ENCODE measurements at regions not wholly inside any gene's neighbourhood (a gene's known extent, or its start where the extent isn't known, plus 50 kb on each side); places are given as distances from the start of the nearest gene placed in this dataset.

GRCh38 chr4:86529436-86529835 lies 64.7 kb upstream of the PTPN13 start:
- DNase-seq = no peak

DNA sequence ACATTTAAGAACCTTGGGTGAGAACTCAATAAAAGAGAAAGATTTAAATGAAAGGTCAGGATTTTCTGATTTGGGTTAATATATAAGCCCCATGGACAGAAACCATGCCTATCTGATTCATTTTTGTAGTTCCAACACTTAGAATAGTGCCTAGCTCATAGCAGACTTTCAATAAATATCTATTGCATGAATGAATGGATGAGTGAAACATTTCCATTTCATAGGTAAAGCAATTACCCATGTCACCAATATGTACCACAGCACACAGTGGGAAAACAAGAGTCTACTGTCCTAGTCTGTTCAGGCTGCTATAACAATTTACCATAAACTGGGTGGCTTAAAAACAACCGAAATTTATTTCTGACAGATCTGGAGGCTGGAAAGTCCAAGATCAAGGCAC lies 63.9 kb upstream of the PTPN13 start:
- DNase-seq = no peak

GRCh38 chr4:86531440-86531839 lies 62.7 kb upstream of the PTPN13 start:
- DNase-seq = no peak

DNA sequence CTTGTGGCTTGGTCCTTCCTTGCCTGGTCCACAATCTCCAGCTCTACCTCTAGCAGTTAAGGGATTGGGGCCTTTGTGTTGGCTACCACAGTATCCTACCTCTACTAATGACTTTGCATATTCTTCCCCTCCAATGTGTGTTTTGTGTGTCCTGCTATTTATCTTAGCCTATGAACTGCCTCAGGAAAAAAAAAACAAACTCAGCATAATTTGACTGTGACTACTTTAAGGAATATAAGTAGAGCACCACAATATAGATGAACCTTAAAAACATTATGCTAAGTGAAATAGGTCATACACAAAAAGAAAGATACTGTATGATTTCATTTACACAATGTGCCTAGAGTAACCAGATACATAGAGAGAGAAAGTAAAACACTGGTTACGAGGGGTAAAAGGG lies 61.3 kb upstream of the PTPN13 start:
- DNase-seq = no peak

DNA sequence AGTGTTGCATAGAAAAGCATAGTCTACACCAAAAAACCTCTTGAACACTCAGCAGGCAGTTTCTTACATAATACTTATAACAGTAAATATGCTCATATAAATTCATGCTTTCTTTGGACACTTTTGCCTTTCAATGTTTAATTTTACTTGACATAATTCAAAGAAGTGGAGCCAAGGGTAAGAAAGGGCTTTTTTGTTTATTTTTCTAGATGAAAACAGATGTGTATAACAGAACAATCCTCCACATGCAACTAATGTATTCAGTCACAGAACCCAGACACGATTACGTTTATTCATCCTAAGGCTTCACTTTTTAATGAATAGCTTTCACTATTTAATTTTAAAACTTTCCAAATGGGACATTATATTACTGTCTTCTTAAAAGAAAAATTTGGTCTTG lies 58.0 kb upstream of the PTPN13 start:
- no peak for DNase-seq

DNA sequence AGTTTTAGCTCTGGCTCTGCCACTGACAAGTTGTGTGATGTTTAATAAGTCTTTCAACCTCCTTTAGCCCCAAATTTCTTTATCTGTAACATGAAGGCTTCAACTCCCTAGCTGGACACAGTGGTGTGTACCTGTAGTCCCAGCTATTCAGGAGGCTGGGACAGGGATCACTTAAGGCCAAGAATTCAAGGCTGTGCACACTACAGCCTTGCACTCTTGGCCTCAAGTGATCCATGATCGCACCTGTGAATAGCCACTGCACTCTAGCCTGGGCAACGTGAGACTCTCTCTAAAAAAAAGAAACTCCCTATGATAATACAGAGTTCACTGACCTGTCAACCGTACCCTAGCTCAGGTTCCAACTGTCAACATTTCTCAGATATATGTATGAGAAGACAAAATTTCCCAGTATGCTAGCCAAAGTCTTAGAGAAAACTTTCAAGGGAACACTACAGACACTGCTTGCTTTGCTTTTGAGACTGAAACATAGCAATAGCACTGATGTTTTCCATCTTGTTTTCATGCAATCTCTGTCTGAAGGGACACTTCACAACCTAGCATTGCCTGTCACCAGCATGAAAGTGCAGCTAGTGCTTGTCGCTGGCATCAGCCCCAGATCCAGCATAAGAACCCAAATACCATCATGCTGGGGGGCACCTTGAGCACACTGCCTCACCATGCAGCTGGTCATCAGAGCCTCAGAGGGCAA lies 51.6 kb upstream of the PTPN13 start:
- DNase-seq = no peak

GRCh38 chr4:86543080-86543479 lies 51.0 kb upstream of the PTPN13 start:
- DNase-seq = no peak

GRCh38 chr4:86543560-86544309 lies 50.4 kb upstream of the PTPN13 start:
- DNase-seq = no peak

GRCh38 chr4:86544310-86544966 lies 49.7 kb upstream of the PTPN13 start:
- no peak for DNase-seq
